ENCODE measurements at regions not wholly inside any gene's neighbourhood (a gene's known extent, or its start where the extent isn't known, plus 50 kb on each side); places are given as distances from the start of the nearest gene placed in this dataset.

GRCh38 chr6:48959251-48960060 is 503.6 kb downstream of the MMUT start:
- TF ChIP-seq CTCF (IDR thresholded peaks at IDR 0.05; ENCODE audit: low read length), result no peak
- TF ChIP-seq EZH2 (IDR thresholded peaks at IDR 0.05; ENCODE audit: borderline replicate concordance, low read length), result no peak

Measured in OCI-LY1 (cell line).